GM18861 (cell line): ENCODE measurements at regions not wholly inside any gene's neighbourhood (a gene's known extent, or its start where the extent isn't known, plus 50 kb on each side); places are given as distances from the start of the nearest gene placed in this dataset.

ENCODE experiments used
- ATAC-seq: cut with Tn5 transposase; IDR thresholded peaks from one replicate; pipeline ENCODE4 v1.9.1; 2021; ENCODE audit not compliant: unreplicated experiment

DNA sequence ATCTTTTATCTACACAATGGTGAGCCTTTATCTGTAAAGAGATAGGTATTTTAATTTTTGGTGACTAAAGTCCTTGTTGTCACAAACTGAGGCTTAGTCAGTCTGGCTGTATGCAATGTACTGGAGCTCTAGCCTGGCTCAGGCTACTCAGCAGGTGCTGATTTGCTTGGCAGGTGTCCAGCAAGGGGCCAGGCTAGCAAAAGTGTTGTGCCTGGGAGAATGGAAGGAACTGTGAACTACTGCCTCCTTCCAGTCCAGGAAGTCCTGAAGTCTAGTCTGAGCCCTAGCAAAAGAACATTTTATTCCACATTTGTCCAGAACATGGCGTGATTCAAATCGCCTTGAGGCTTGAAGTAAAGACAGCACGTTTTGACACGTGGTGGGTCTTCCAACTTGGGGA, 260.5 kb downstream of the CCDC85A start:
- no peak for ATAC-seq

DNA sequence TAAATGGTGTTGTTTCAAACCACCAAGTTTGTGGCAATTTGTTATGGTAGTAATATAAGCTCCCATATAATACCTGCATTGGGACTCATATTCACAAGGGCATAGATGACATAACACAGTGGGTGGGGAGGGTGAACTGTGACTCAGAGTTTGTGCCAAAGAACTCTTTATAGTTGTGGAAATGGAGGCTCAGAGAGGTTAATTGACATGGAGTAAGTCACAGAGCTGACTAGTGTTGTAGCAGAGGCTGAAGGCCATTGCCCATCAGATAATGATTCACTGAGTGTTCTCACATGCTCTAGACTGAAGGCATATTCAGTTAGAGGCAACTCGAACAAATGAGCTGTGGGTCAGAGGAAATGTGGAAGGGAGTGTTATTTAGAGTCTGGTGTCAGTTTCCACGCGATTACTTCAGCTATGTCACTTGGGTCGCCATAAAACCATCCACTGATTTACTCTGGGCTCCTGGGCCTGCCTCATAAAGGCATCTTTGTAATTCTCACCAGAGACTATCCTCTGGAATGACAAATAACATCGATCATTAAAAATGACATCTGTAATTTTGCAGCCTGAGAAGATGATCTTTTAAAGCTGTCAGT, 264.7 kb downstream of the CCDC85A start:
- no peak for ATAC-seq

GRCh38 chr2:56449002-56449431, 265.2 kb downstream of the CCDC85A start:
- ATAC-seq, result no peak

GRCh38 chr2:56449449-56449860, 265.7 kb downstream of the CCDC85A start:
- no peak for ATAC-seq

- no peak for ATAC-seq
Measured at GRCh38 chr2:56450047-56450446, 266.3 kb downstream of the CCDC85A start.

GRCh38 chr2:56450772-56451171, 267.0 kb downstream of the CCDC85A start:
- no peak for ATAC-seq

DNA sequence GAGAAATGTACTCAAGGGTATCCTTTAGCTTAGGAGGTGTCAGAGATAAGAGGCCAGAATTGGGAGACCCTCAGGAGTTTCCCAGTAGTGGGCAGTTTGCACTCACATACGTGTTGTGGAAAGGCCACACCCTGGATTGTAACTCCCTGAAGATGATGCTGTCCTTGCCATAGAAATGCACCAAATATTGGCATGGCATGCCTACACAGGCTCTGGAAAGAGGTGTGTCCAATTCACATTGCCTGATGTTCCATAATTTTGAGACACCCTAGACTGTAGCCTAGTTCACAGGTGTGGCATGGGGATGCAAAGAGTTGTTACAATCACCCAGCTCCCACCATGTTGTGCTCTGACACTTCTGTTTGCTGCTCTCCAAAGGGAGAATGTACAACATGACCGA, 271.9 kb downstream of the CCDC85A start:
- no peak for ATAC-seq

- ATAC-seq, result no peak
Measured at GRCh38 chr2:56456791-56457190, 273.0 kb downstream of the CCDC85A start.

GRCh38 chr2:56460508-56460907, 276.7 kb downstream of the CCDC85A start:
- ATAC-seq, result no peak

DNA sequence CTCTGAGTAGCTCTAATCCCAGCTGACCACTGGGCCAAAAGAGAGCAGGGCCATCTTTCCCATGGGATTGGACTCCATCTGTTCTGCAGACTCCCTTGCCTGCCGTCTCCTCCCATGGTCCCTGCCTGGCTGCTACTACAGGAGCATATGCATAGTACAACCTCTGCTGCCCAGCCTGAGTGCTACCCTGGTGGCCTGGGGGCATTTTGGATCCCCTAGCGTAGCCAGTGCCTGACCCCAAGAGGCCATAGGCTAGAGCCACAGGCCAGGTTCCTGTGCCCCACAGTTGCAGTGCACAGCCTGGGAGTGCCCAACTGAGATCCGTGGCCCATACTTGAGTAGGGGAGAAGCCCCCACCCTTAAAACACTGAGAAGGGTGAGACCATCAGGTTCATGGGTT, 280.3 kb downstream of the CCDC85A start:
- no peak for ATAC-seq

GRCh38 chr2:56464613-56465012, 280.8 kb downstream of the CCDC85A start:
- ATAC-seq, result no peak

DNA sequence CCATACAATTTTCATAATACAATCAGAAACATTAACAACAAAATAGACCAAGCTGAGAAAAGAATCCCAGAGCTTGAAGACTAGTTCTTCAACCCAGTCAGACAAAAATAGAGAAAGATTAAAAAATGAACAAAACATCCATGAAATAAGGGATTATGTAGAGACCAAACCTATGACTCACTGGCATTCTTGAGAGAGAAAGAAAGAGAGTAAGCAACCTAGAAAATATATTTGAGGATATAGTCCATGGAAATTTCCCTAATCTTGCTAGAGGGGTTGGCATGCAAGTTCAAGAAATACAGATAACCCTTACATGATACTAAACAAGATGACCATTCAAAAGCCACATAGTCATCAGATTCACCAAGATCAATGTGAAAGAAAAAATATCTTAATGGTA, 281.7 kb downstream of the CCDC85A start:
- no peak for ATAC-seq

GRCh38 chr2:56473524-56473923, 289.7 kb downstream of the CCDC85A start:
- ATAC-seq, result no peak

- no peak for ATAC-seq
Measured at GRCh38 chr2:56474412-56475158, 290.8 kb downstream of the CCDC85A start.

GRCh38 chr2:56475191-56475590, 291.4 kb downstream of the CCDC85A start:
- ATAC-seq, result no peak

GRCh38 chr2:56476509-56477071, 292.8 kb downstream of the CCDC85A start:
- ATAC-seq, result no peak

GRCh38 chr2:56478027-56478426, 294.2 kb downstream of the CCDC85A start:
- ATAC-seq, result no peak

DNA sequence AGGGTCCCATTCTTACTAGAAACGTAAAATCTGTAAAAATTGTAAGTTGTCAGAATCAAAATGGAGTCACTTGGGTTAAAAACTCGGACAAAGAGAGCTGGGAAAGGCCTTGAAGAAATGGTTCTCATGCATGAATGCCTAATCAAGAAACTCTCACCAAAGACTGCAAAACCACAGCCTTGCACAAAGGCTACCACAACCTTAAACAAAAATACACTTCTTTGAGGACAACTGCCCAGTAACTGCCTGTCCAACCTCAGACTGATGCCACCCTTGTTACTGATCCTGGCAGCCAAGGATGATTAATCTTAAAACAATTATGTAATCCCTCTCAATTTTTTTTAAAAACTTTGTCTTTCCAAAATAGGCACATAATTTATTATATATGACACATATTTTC, 299.3 kb downstream of the CCDC85A start:
- no peak for ATAC-seq

GRCh38 chr2:56484906-56485305, 301.1 kb downstream of the CCDC85A start:
- no peak for ATAC-seq

- ATAC-seq, result no peak
Measured at GRCh38 chr2:56500317-56500716, 316.5 kb downstream of the CCDC85A start.

DNA sequence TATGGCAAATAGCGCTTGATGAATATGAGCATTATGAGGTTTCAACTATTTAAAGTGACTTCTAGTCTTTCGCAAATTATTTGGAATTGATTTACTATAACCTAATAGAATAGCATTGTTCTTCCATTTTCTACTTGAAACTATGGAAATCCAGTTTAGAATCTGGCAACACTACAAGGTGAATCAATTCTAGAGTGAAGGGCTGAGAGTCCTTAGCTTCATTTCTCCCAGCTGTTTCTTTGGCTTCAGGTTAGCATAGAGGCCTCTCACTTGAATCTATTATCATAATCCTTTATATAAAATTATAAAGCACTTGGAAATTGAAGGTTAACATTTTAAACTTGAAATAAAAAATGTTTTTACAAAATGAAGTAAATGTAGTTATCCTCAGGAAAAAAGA, 318.8 kb downstream of the CCDC85A start:
- no peak for ATAC-seq

DNA sequence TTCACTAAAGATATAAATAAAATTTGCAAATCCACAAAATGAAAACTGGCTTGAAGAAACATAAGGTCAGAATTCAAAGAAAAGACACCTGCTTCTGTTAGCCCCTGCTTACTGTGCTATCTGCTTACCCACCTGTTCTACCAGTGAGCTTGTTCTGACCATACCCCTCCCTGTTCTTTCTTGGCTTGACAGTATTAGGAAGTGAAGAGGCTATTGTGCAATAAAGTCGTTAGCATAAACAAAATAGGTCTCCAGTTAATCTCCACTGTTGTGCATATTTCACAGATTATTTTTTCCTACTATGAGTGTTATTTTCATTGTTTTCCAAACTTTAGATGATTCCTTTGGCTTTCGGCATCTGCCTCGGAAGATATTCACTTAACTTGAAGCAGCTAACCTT, 322.1 kb downstream of the CCDC85A start:
- ATAC-seq, result no peak
